Heart left ventricle (tissue), 16 donors: ENCODE measurements at regions not wholly inside any gene's neighbourhood (a gene's known extent, or its start where the extent isn't known, plus 50 kb on each side); places are given as distances from the start of the nearest gene placed in this dataset.

Source experiments
- ATAC-seq, 4 donors: fragments of 200-7000 bp; cut with Tn5 transposase; one replicate each; pipeline ENCODE4 v1.9.1; 2020 to 2022; ENCODE audit warnings: moderate library complexity in 4 of 4, mild to moderate bottlenecking in 3 of 4, moderate number of reproducible peaks in 1 of 4
- DNase-seq, 5 donors: peaks; one replicate each; pipeline ENCODE4 v3.0.0-alpha.2; 2020
- H3K27ac ChIP-seq, 12 donors: fragments of 200-600 bp; sonication (generic) in 4 of 12; one replicate each; pipeline versions ENCODE4 v1.5.0 to v1.8.0; 2016 to 2022; ENCODE audit warnings: mild to moderate bottlenecking in 2 of 12
- H3K27me3 ChIP-seq, 9 donors: fragments of 200-600 bp; sonication (generic) in 2 of 9; one replicate each; pipeline versions ENCODE4 v1.5.1 to v1.8.0; 2016 to 2022; ENCODE audit warnings: mild to moderate bottlenecking in 3 of 9
- H3K36me3 ChIP-seq, 9 donors: fragments of 200-600 bp; sonication (generic) in 2 of 9; one replicate each; pipeline versions ENCODE4 v1.5.0 to v1.8.0; 2018 to 2022; ENCODE audit warnings: mild to moderate bottlenecking in 2 of 9
- H3K4me1 ChIP-seq, 12 donors: fragments of 200-600 bp; sonication (generic) in 4 of 12; one replicate each; pipeline versions ENCODE4 v1.5.0 to v1.8.0; 2016 to 2022; ENCODE audit warnings: mild to moderate bottlenecking in 3 of 12
- H3K4me3 ChIP-seq, 12 donors: fragments of 200-600 bp; sonication (generic) in 4 of 12; one replicate each; pipeline versions ENCODE4 v1.5.0 to v1.8.0; 2017 to 2022; ENCODE audit warnings: mild to moderate bottlenecking in 9 of 12, moderate library complexity in 4 of 12
- H3K9me3 ChIP-seq, 12 donors: fragments of 200-600 bp; sonication (generic) in 4 of 12; one replicate each; pipeline versions ENCODE4 v1.5.0 to v1.8.0; 2016 to 2022; ENCODE audit warnings: mild to moderate bottlenecking in 1 of 12
- POLR2A ChIP-seq, 2 donors: fragments of 450-650 bp; IDR thresholded peaks; one replicate each; pipeline ENCODE4 v1.6.1; 2017; ENCODE audit warnings: antibody characterized with exemption in 2 of 2, mild to moderate bottlenecking in 2 of 2, moderate library complexity in 2 of 2
- WGBS, 4 donors: extraction: QIAGEN DNeasy Blood & Tissue Kit in 2 of 4; methylation state at CpG; one replicate each; pipeline versions ENCODE4 v1.1.5 to v1.1.7; 2013 to 2018; 5-methylcytosine and 5-hydroxymethylcytosine counted together
- intact Hi-C, 10 donors: fragments of 100-400 bp; cut with DNase I; formaldehyde crosslinking; loops; one replicate each; pipeline versions ENCODE4 v1.11.1 to v1.14.2; 2022
- TF ChIP-seq, protein P1 (sequence below), 12 donors: fragments of 200-600 bp; sonication (generic) in 4 of 12; IDR thresholded peaks; one replicate each; pipeline versions ENCODE4 v1.5.0 to v1.8.0; 2018 to 2022; ENCODE audit warnings: antibody characterized with exemption in 12 of 12, mild to moderate bottlenecking in 5 of 12
- donor health status: ischemic (EF 13 %, LVEDD 7.1; RV severe dilation, severe dysfunction).
- donor health status: healthy with polysubstance abuse.
- donor health status: DM: no; HTN: yes; CAD: no.
- donor health status: DM: no; HTN: no; CAD: no.
- donor health status: ischemic (EF 25% LVEDD 6.9; RV normal size, moderate dysfunction).
- donor health status: ischemic (EF 25% LVEDD 5.7; RV mildly dilated, moderate dysfunction).
- donor health status: healthy.
- donor health status: DM: yes; HTN: yes; CAD: no.
- donor health status: ischemic (EF 35%, LVEDD 5.7; RV mildly dilated, moderate dysfunction).
- donor health status: nonischemic (EF 11% LVEDD 7.7; RV severe dilation, severe dysfunction).
- donor health status: DM: yes; HTN: yes; CAD: no.
- donor health status: PGD.
- donor health status: ischemic (EF 29% LVEDD 5.4; RV normal size, mild dysfunction).
- donor health status: nonischemic (EF 23%, LVEDD 6.1; RV moderate dilation, normal function).

DNA sequence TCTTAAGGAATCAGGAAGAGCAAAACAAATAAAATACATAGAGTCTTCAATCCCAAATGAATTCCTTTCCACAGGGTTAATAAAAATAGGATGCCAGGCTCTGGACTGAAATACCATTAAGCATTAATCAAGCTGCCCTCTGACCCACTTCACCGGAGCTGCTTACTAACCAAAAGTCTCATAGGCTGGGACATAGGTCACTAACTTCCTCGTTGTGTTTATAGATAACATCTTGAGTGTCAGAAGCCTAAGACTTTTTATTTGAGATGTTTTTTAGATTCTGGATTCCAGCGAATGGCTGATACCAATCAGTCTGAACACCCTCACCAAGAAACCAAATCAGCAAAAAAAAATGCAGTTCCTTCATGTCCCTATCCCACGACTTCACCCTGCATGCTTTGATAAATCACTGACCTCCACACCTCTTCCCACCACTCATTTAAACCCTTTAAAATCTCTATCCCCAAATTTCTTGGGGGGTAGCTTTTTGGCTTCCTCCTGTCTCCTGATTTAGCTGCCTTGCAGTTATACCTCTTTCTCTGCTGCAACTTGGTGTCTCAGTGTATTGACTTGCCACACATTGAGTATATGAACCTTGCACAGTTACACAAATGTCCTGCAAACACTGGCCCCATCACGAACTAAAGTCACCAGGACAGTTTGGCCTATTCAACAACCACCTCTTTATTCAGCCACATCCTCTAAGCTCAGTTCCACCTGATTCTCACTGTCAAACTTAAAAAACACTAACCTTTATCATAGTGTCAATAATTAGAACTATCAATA, 399.3 kb downstream of the METTL4 start:
- Histone ChIP-seq H3K4me1 (peaks cover 0 to 15% (median 0%) of the 10 kb centered on the region in 12 donors), H3K9me3 (no peaks in the 10 kb centered on the region), H3K27ac (no peak overlapping the region), H3K4me3 (no peak overlapping the region), H3K36me3 (no peaks in the 10 kb centered on the region), H3K27me3 (no peaks in the 10 kb centered on the region)
- no peak for ATAC-seq
- 32 to 43% (median 41%) methylated on average over 5 of the region's 5 CpGs for WGBS, 4 donors
- TF ChIP-seq, protein P1, sequence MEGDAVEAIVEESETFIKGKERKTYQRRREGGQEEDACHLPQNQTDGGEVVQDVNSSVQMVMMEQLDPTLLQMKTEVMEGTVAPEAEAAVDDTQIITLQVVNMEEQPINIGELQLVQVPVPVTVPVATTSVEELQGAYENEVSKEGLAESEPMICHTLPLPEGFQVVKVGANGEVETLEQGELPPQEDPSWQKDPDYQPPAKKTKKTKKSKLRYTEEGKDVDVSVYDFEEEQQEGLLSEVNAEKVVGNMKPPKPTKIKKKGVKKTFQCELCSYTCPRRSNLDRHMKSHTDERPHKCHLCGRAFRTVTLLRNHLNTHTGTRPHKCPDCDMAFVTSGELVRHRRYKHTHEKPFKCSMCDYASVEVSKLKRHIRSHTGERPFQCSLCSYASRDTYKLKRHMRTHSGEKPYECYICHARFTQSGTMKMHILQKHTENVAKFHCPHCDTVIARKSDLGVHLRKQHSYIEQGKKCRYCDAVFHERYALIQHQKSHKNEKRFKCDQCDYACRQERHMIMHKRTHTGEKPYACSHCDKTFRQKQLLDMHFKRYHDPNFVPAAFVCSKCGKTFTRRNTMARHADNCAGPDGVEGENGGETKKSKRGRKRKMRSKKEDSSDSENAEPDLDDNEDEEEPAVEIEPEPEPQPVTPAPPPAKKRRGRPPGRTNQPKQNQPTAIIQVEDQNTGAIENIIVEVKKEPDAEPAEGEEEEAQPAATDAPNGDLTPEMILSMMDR (IDR thresholded peaks at IDR 0.05) = no peak
- TF ChIP-seq POLR2A (IDR thresholded peaks at IDR 0.05) = no peak
- intact Hi-C loops = no loop called here
- DNase-seq = no peak

DNA sequence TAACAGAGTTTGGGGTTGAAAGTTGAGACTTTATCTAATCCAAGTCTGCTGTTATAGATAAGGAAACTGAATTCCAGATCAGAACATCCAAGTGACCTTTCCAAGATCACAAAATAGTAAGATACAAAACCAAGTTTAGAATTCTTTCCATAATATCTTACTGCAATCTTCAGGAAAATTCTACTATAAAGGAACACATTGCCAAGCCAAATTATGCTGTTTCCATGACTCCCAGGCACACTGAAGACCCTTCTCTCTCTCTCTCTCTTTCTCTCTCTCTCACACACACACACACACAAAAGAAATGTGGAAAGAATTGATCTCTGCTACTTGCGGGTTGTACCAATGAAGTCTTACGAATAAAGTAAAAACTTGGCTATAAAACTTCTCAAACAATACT, 398.4 kb downstream of the METTL4 start:
- Histone ChIP-seq H3K27ac (peak overlapping the region in 1 of 12 donors; percentile 20), H3K9me3 (no peaks in the 10 kb centered on the region), H3K4me3 (no peak overlapping the region), H3K4me1 (peaks cover 0 to 15% (median 0%) of the 10 kb centered on the region in 12 donors), H3K36me3 (no peaks in the 10 kb centered on the region), H3K27me3 (no peaks in the 10 kb centered on the region)
- intact Hi-C loops = no loop called here
- DNase-seq (no peak), ATAC-seq (no peak)
- no peak for TF ChIP-seq POLR2A (IDR thresholded peaks at IDR 0.05)
- TF ChIP-seq, protein P1 (IDR thresholded peaks at IDR 0.05) = no peak
- 66 to 86% (median 80%) methylated on average over 2 of the region's 2 CpGs for WGBS, 4 donors

DNA sequence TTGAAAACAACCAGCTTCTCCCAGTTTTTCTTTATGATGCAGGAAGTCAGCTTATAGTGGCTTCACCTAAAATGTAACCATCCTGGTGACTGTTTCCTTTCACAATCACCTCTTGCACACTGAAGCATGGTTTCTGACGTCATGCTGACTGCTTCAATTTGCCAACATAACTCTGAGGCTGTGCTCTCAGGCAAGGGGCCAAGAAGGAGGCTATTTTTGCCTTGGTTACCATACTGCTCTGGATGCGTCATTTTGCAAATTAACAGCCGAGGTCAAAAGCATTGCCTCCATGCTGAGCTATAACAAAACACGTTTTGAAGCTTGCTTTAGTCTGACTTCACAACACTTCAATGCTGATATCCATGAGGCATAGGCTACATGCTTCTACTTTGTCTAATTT, 397.8 kb downstream of the METTL4 start:
- Histone ChIP-seq H3K9me3 (no peaks in the 10 kb centered on the region), H3K36me3 (no peaks in the 10 kb centered on the region), H3K27ac (peak overlapping the region in 2 of 12 donors; percentile 20 to 57), H3K4me3 (no peak overlapping the region), H3K4me1 (peaks cover 0 to 15% (median 0%) of the 10 kb centered on the region in 12 donors), H3K27me3 (no peaks in the 10 kb centered on the region)
- intact Hi-C loops = no loop called here
- DNase-seq (peak in 4 of 5 donors; percentile 57 to 82 (median 68)), ATAC-seq (peak; percentile 94 to 98 (median 96))
- WGBS, 4 donors = 8 to 20% (median 15%) methylated on average over 4 of the region's 4 CpGs
- TF ChIP-seq POLR2A (IDR thresholded peaks at IDR 0.05) = no peak
- TF ChIP-seq, protein P1 (IDR thresholded peaks at IDR 0.05) = no peak

DNA sequence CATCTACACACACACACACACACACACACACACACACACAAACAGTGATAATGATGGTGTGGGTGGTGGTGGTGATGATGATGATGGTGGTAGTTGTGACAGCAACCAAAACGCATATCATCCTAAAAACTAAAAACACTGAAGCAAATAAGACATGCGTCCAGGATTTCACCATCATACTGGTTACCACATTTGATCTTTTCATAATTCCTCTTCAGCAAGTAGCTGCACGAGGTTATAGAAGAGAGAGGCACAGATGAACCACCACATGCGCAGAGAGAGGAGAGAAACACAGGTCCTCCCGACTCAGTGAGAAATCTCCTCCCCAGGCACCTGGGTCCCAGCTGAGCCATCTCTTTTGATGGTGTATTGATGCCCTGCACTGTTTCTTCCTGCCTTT, 393.3 kb downstream of the METTL4 start:
- no peak overlapping the region for H3K27ac ChIP-seq
- TF ChIP-seq POLR2A (IDR thresholded peaks at IDR 0.05) = no peak
- TF ChIP-seq, protein P1 (IDR thresholded peaks at IDR 0.05) = no peak
- H3K27me3 ChIP-seq = peaks cover 0 to 3% (median 0%) of the 10 kb centered on the region in 9 donors
- WGBS, 4 donors = 84 to 88% (median 86%) methylated on average over 5 of the region's 5 CpGs
- peaks cover 0 to 8% (median 0%) of the 10 kb centered on the region in 12 donors for H3K4me1 ChIP-seq
- H3K4me3 ChIP-seq = no peak overlapping the region
- H3K36me3 ChIP-seq = no peaks in the 10 kb centered on the region
- ATAC-seq (no peak), DNase-seq (no peak)
- intact Hi-C loops = no loop called here
- H3K9me3 ChIP-seq = no peaks in the 10 kb centered on the region
